H1 (cell line): ENCODE measurements at regions not wholly inside any gene's neighbourhood (a gene's known extent, or its start where the extent isn't known, plus 50 kb on each side); places are given as distances from the start of the nearest gene placed in this dataset.

Source experiments
- BACH1 ChIP-seq: IDR thresholded peaks from 2 replicates; pipeline ENCODE4 v1.6.1; 2012; ENCODE audit warnings: low read length, improper control_type of control experiment
- BRCA1 ChIP-seq: IDR thresholded peaks from 2 replicates; pipeline ENCODE4 v1.6.1; 2012; ENCODE audit warnings: low read depth, low read length, improper control_type of control experiment
- RFX5 ChIP-seq: IDR thresholded peaks from 2 replicates; pipeline ENCODE4 v1.6.1; 2011; ENCODE audit warnings: low read depth, low read length, improper control_type of control experiment, borderline replicate concordance
- SP2 ChIP-seq: IDR thresholded peaks from 2 replicates; pipeline ENCODE4 v1.6.1; 2012; ENCODE audit warnings: mild to moderate bottlenecking, low read length, inconsistent platforms

GRCh38 chr9:95764533-95765319 lies 110.8 kb upstream of the ERCC6L2 start (continued):
- TF ChIP-seq BRCA1 (no peak), BACH1 (no peak), RFX5 (no peak), SP2 (no peak)
